ENCODE measurements at regions not wholly inside any gene's neighbourhood (a gene's known extent, or its start where the extent isn't known, plus 50 kb on each side); places are given as distances from the start of the nearest gene placed in this dataset.

GRCh38 chr2:198252472-198252871 is 448.1 kb downstream of the PLCL1 start:
- Histone ChIP-seq H2AFZ (ENCODE audit: low read depth, low read length) (no peak overlapping the region), H3K27me3 (ENCODE audit: control insufficient read depth in 2 of 2, insufficient read depth in 2 of 2, low read length in 2 of 2) (no peaks in the 10 kb centered on the region), H3K9ac (ENCODE audit: insufficient read depth in 1 of 2, low read depth in 2 of 2, low read length in 2 of 2) (no peak overlapping the region), H4K20me1 (replicated peaks; ENCODE audit: control insufficient read depth, insufficient read depth, low read length) (no peaks in the 10 kb centered on the region), H3K4me2 (ENCODE audit: insufficient read depth, low read length) (no peak overlapping the region), H3K9me1 (ENCODE audit: control insufficient read depth, insufficient read depth, low read length) (no peaks in the 10 kb centered on the region), H3K4me3 (no peak overlapping the region), H3K36me3 (ENCODE audit: control insufficient read depth, insufficient read depth, low read length) (no peaks in the 10 kb centered on the region), H3K27ac (ENCODE audit: extremely low read depth, low read depth, low read length) (no peak overlapping the region), H3K4me1 (replicated peaks in 1 of 2; ENCODE audit: control insufficient read depth in 2 of 2, insufficient read depth in 2 of 2, low read length in 2 of 2) (no peaks in the 10 kb centered on the region), H3K79me2 (ENCODE audit: control insufficient read depth, insufficient read depth, low read length) (no peaks in the 10 kb centered on the region), H3K9me3 (replicated peaks; ENCODE audit: control insufficient read depth, insufficient read depth, low read depth, low read length) (no peaks in the 10 kb centered on the region)
- TF ChIP-seq ZNF785 (CRISPR knock-in tag; IDR thresholded peaks at IDR 0.05) (no peak), NFATC3 (IDR thresholded peaks at IDR 0.05) (no peak), HIVEP1 (CRISPR knock-in tag; IDR thresholded peaks at IDR 0.05) (no peak), CBX5 (IDR thresholded peaks at IDR 0.05; ENCODE audit: borderline replicate concordance, low read depth) (no peak), HMGXB4 (CRISPR knock-in tag; IDR thresholded peaks at IDR 0.05) (no peak), ZHX1 (conservative IDR thresholded peaks at IDR 0.05; ENCODE audit: low read length) (no peak), XRCC5 (IDR thresholded peaks at IDR 0.05; ENCODE audit: low read depth, low read length) (no peak), TAF1 (IDR thresholded peaks at IDR 0.05; ENCODE audit: control insufficient read depth, extremely low read depth, insufficient read depth, low read length, severe bottlenecking) (no peak), TGIF2 (CRISPR knock-in tag; IDR thresholded peaks at IDR 0.05) (no peak), FOXA3 (CRISPR knock-in tag; conservative IDR thresholded peaks at IDR 0.05 in 1 of 2, IDR thresholded peaks at IDR 0.05 in 1 of 2) (no peak), CREB1 (IDR thresholded peaks at IDR 0.05) (no peak), CREB1 (CRISPR knock-in tag; IDR thresholded peaks at IDR 0.05) (no peak), ZNF347 (CRISPR knock-in tag; IDR thresholded peaks at IDR 0.05; ENCODE audit: low read depth) (no peak), COPS2 (conservative IDR thresholded peaks at IDR 0.05) (no peak)
- TF ChIP-seq, protein P1, sequence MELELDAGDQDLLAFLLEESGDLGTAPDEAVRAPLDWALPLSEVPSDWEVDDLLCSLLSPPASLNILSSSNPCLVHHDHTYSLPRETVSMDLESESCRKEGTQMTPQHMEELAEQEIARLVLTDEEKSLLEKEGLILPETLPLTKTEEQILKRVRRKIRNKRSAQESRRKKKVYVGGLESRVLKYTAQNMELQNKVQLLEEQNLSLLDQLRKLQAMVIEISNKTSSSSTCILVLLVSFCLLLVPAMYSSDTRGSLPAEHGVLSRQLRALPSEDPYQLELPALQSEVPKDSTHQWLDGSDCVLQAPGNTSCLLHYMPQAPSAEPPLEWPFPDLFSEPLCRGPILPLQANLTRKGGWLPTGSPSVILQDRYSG (tag; conservative IDR thresholded peaks at IDR 0.05; ENCODE audit: low read depth), result no peak
- DNase-seq (ENCODE audit: extremely low read depth in 1 of 4, low spot score in 3 of 4) (no peak), FAIRE-seq (no peak), ATAC-seq (no peak)
- no TSS peak for BruUV-seq (replicated peaks)
- ChIA-PET CTCF (ENCODE audit: low intra/inter-chr PET ratio) (no interaction called here), POLR2A (interaction anchor here (0.6 kb wide), 1 partner anchor 168 kb away, joined by 3 read pairs; no protein-coding TSS in a partner anchor)
- 0% methylated on average over 1 of the region's 1 CpG for WGBS (ENCODE audit: insufficient coverage, low coverage, missing lambda C conversion rate)
- intact Hi-C loops (cut with micrococcal nuclease), result no loop called here
- in situ Hi-C loops (cut with MboI), result no loop called here
